OCI-LY1 (cell line): ENCODE measurements at regions not wholly inside any gene's neighbourhood (a gene's known extent, or its start where the extent isn't known, plus 50 kb on each side); places are given as distances from the start of the nearest gene placed in this dataset.

Experiments
- CTCF ChIP-seq: fragments of 200-600 bp; sonication (generic), shearing (Covaris generic); IDR thresholded peaks from 2 replicates; pipeline ENCODE4 v1.5.1; 2017; ENCODE audit warnings: mild to moderate bottlenecking, antibody characterized with exemption, low read length, moderate library complexity, mixed read lengths
- EZH2 ChIP-seq: fragments of 200-600 bp; sonication (generic), shearing (Covaris generic); IDR thresholded peaks from 2 replicates; pipeline ENCODE4 v1.8.0; 2017; ENCODE audit warnings: borderline replicate concordance, mixed run types, mild to moderate bottlenecking, antibody characterized with exemption, low read length, moderate library complexity, mixed read lengths

GRCh38 chrX:109172091-109172602, 309.7 kb downstream of the GUCY2F start:
- no peak for TF ChIP-seq CTCF
- no peak for TF ChIP-seq EZH2
